ENCODE measurements at regions not wholly inside any gene's neighbourhood (a gene's known extent, or its start where the extent isn't known, plus 50 kb on each side); places are given as distances from the start of the nearest gene placed in this dataset.
A peak's percentile ranks its signal among the peaks of the same experiment; 100 is the strongest.

- DNase-seq (ENCODE audit: low read depth in 2 of 2): no peak
These were observed 317.6 kb downstream of the TLE4 start for GRCh38 chr9:79889369-79889768.

- DNase-seq (ENCODE audit: low read depth in 2 of 2): no peak
These were observed 313.5 kb downstream of the TLE4 start for GRCh38 chr9:79885093-79885857.

GRCh38 chr9:79884546-79884945, 312.8 kb downstream of the TLE4 start:
- DNase-seq (ENCODE audit: low read depth in 2 of 2): no peak

GRCh38 chr9:79883073-79883645, 311.4 kb downstream of the TLE4 start:
- peak; percentile 37 to 39 for DNase-seq (ENCODE audit: low read depth in 2 of 2)

- no peak for DNase-seq (ENCODE audit: low read depth in 2 of 2)
These were observed 308.9 kb downstream of the TLE4 start for GRCh38 chr9:79880626-79881025.

GRCh38 chr9:79877943-79878602, 306.3 kb downstream of the TLE4 start:
- no peak for DNase-seq (ENCODE audit: low read depth in 2 of 2)

GRCh38 chr9:79868567-79869189, 296.9 kb downstream of the TLE4 start:
- DNase-seq (ENCODE audit: low read depth in 2 of 2): no peak

- DNase-seq (ENCODE audit: low read depth in 2 of 2): no peak
These were observed 291.4 kb downstream of the TLE4 start for GRCh38 chr9:79862921-79863890.

- DNase-seq (ENCODE audit: low read depth in 2 of 2): no peak
These were observed 286.7 kb downstream of the TLE4 start for GRCh38 chr9:79858508-79858907.

- DNase-seq (ENCODE audit: low read depth in 2 of 2): no peak
These were observed 285.4 kb downstream of the TLE4 start for GRCh38 chr9:79857188-79857587.

GRCh38 chr9:79847074-79847473, 275.3 kb downstream of the TLE4 start:
- DNase-seq (ENCODE audit: low read depth in 2 of 2): no peak

- DNase-seq (ENCODE audit: low read depth in 2 of 2): no peak
These were observed 258.0 kb downstream of the TLE4 start for GRCh38 chr9:79829566-79830302.

- DNase-seq (ENCODE audit: low read depth in 2 of 2): no peak
These were observed 252.5 kb downstream of the TLE4 start for GRCh38 chr9:79824265-79824664.

- no peak for DNase-seq (ENCODE audit: low read depth in 2 of 2)
These were observed 245.8 kb downstream of the TLE4 start for GRCh38 chr9:79817438-79818004.

- DNase-seq (ENCODE audit: low read depth in 2 of 2): no peak
These were observed 241.5 kb downstream of the TLE4 start for GRCh38 chr9:79813258-79813638.

GRCh38 chr9:79812507-79813257, 240.9 kb downstream of the TLE4 start:
- DNase-seq (ENCODE audit: low read depth in 2 of 2): no peak

- DNase-seq (ENCODE audit: low read depth in 2 of 2): no peak
These were observed 240.3 kb downstream of the TLE4 start for GRCh38 chr9:79812099-79812498.

- no peak for DNase-seq (ENCODE audit: low read depth in 2 of 2)
These were observed 238.2 kb downstream of the TLE4 start for GRCh38 chr9:79809931-79810330.

- no peak for DNase-seq (ENCODE audit: low read depth in 2 of 2)
These were observed 237.6 kb downstream of the TLE4 start for GRCh38 chr9:79809316-79809876.

All from stimulated activated CD8-positive, alpha-beta memory T cell treated with anti-CD3 and anti-CD28 coated beads, Interleukin-7, amount 100 ng/mL, for 4 hours (primary cell).